HCT116 (cell line): ENCODE measurements at regions not wholly inside any gene's neighbourhood (a gene's known extent, or its start where the extent isn't known, plus 50 kb on each side); places are given as distances from the start of the nearest gene placed in this dataset.

Source experiments
- ATAC-seq: fragments of 200-7000 bp; cut with Tn5 transposase; 2 replicates; pipeline ENCODE4 v1.9.1; 2020; ENCODE audit warnings: mild to moderate bottlenecking, moderate library complexity
- BruUV-seq: library from RNA; stranded (reverse); fragments of 400-500 nt; replicated peaks from 2 replicates; lab custom pipeline; 2021; lab: Mats Ljungman, UMichigan
- CTCF ChIA-PET: fragments of 300-600 bp; sonication (Branson Sonifier 250); formaldehyde crosslinking; loops from one replicate; lab custom pipeline; 2021; ENCODE audit warnings: antibody characterized with exemption; lab: Charles Lee
- POLR2A ChIA-PET: fragments of 300-600, 350-600 bp; sonication (Branson Sonifier 250); formaldehyde crosslinking; loops from one replicate; lab custom pipeline; 2021; ENCODE audit warnings: antibody characterized with exemption; lab: Charles Lee
- RAD21 ChIA-PET, 2 experiments: fragments of 300-600 bp; sonication (Branson Sonifier 250); formaldehyde crosslinking; loops; one replicate each; lab custom pipeline; 2023; ENCODE audit warnings: low total read pairs in 2 of 2; ENCODE audit not compliant: uncharacterized antibody in 2 of 2, unreplicated experiment in 2 of 2, low non-redundant PET in 1 of 2; lab: Charles Lee
- DNase-seq: peaks from one replicate; pipeline ENCODE4 v3.0.0-alpha.2; 2010; ENCODE audit warnings: low read depth, low spot score
- H2AFZ ChIP-seq: fragments of 200-600 bp; shearing (Covaris generic), sonication (generic); 2 replicates; pipeline ENCODE4 v1.6.1; 2017; ENCODE audit warnings: low read depth, mixed run types, mixed read lengths, antibody characterized with exemption, low read length; ENCODE audit not compliant: poor library complexity, severe bottlenecking
- H3K27ac ChIP-seq: 2 replicates; pipeline ENCODE4 v1.5.1; 2012; ENCODE audit warnings: low read depth, low read length
- H3K27me3 ChIP-seq: fragments of 200-600 bp; sonication (generic); 2 replicates; pipeline ENCODE4 v1.6.1; 2016; ENCODE audit warnings: mixed run types, low read length, mixed read lengths; ENCODE audit not compliant: insufficient read depth
- H3K36me3 ChIP-seq, 2 experiments: fragments of 200-500 bp in 1 of 2; fragments of 200-600 bp in 1 of 2; sonication (Bioruptor generic) in 1 of 2; sonication (generic) in 1 of 2; 2 replicates each; pipeline versions ENCODE4 v1.5.1 to v1.6.1; 2014 to 2016; ENCODE audit warnings: low read length in 2 of 2, inconsistent platforms in 1 of 2, mixed read lengths in 1 of 2, mixed run types in 1 of 2; ENCODE audit not compliant: insufficient read depth in 2 of 2, control insufficient read depth in 1 of 2
- H3K4me1 ChIP-seq, 2 experiments: fragments of 200-600 bp in 1 of 2; sonication (generic) in 1 of 2; 2 replicates each; pipeline versions ENCODE4 v1.5.1 to v1.6.1; 2012 to 2017; ENCODE audit warnings: low read length in 2 of 2, inconsistent platforms in 1 of 2, mild to moderate bottlenecking in 1 of 2, mixed read lengths in 1 of 2, mixed run types in 1 of 2, moderate library complexity in 1 of 2; ENCODE audit not compliant: insufficient read depth in 2 of 2, control insufficient read depth in 1 of 2
- H3K4me2 ChIP-seq: fragments of 200-600 bp; sonication (generic); 2 replicates; pipeline ENCODE4 v1.6.1; 2017; ENCODE audit warnings: mixed run types, low read length, mixed read lengths
- H3K4me3 ChIP-seq, 2 experiments: fragments of 200-600 bp in 1 of 2; sonication (generic) in 1 of 2; replicated peaks in 1 of 2; 2 replicates each; pipeline ENCODE4 v1.5.1; 2011 to 2016; ENCODE audit warnings: low read length in 2 of 2, control low read depth in 1 of 2, low read depth in 1 of 2, mild to moderate bottlenecking in 1 of 2, mixed read lengths in 1 of 2, mixed run types in 1 of 2
- H3K79me2 ChIP-seq: fragments of 200-600 bp; sonication (generic); 2 replicates; pipeline ENCODE4 v1.6.1; 2017; ENCODE audit warnings: mild to moderate bottlenecking, mixed run types, low read length, moderate library complexity, mixed read lengths; ENCODE audit not compliant: insufficient read depth
- H3K9ac ChIP-seq: fragments of 200-600 bp; sonication (generic); 2 replicates; pipeline ENCODE4 v1.6.1; 2016; ENCODE audit warnings: low read length, mixed read lengths
- H3K9me2 ChIP-seq: fragments of 200-600 bp; sonication (generic), shearing (Covaris generic); 2 replicates; pipeline ENCODE4 v1.6.1; 2017; ENCODE audit warnings: mixed run types, mild to moderate bottlenecking, moderate library complexity; ENCODE audit not compliant: insufficient read depth
- H3K9me3 ChIP-seq, 2 experiments: fragments of 200-500 bp in 1 of 2; fragments of 200-600 bp in 1 of 2; sonication (Bioruptor generic) in 1 of 2; sonication (generic) in 1 of 2; 2 replicates each; pipeline ENCODE4 v1.6.1; 2014 to 2017; ENCODE audit warnings: low read length in 2 of 2, mixed read lengths in 2 of 2, inconsistent platforms in 1 of 2, low read depth in 1 of 2, mild to moderate bottlenecking in 1 of 2, mixed run types in 1 of 2, moderate library complexity in 1 of 2; ENCODE audit not compliant: control insufficient read depth in 1 of 2, insufficient read depth in 1 of 2
- H4K20me1 ChIP-seq: fragments of 200-600 bp; sonication (generic), shearing (Covaris generic); 2 replicates; pipeline ENCODE4 v1.6.1; 2017; ENCODE audit warnings: mixed run types, mild to moderate bottlenecking, moderate library complexity; ENCODE audit not compliant: insufficient read depth
- CTCF ChIP-seq, 3 experiments: fragments of 200-600 bp in 1 of 3; sonication (generic) in 1 of 3; IDR thresholded peaks in 2 of 3; conservative IDR thresholded peaks in 1 of 3; 2 replicates each; pipeline ENCODE4 v1.5.1; 2012 to 2017; ENCODE audit warnings: low read depth in 2 of 3, low read length in 2 of 3, antibody characterized with exemption in 1 of 3, borderline replicate concordance in 1 of 3, control low read depth in 1 of 3, mild to moderate bottlenecking in 1 of 3, mixed read lengths in 1 of 3, mixed run types in 1 of 3, moderate library complexity in 1 of 3; ENCODE audit not compliant: insufficient read depth in 1 of 3
- EGR1 ChIP-seq: IDR thresholded peaks from 2 replicates; pipeline ENCODE4 v1.6.1; 2012; ENCODE audit warnings: low read depth
- FOSL1 ChIP-seq: IDR thresholded peaks from 2 replicates; pipeline ENCODE4 v1.6.1; 2012; ENCODE audit warnings: low read depth
- POLR2A ChIP-seq: IDR thresholded peaks from 2 replicates; pipeline ENCODE4 v1.7.0; 2011; ENCODE audit warnings: borderline replicate concordance; ENCODE audit not compliant: insufficient read depth, insufficient read length; ENCODE audit errors: extremely low read depth
- RAD21 ChIP-seq: IDR thresholded peaks from 2 replicates; pipeline ENCODE4 v1.6.1; 2012; ENCODE audit warnings: low read depth, mild to moderate bottlenecking
- SIN3A ChIP-seq: IDR thresholded peaks from 2 replicates; pipeline ENCODE4 v1.6.1; 2012; ENCODE audit warnings: low read depth
- SRF ChIP-seq: IDR thresholded peaks from 2 replicates; pipeline ENCODE4 v1.6.1; 2012; ENCODE audit warnings: low read depth
- TCF7L2 ChIP-seq: IDR thresholded peaks from 2 replicates; pipeline ENCODE4 v1.7.0; 2011; ENCODE audit warnings: borderline replicate concordance, inconsistent platforms; ENCODE audit not compliant: insufficient read depth, insufficient read length; ENCODE audit errors: extremely low read depth
- YY1 ChIP-seq: IDR thresholded peaks from 2 replicates; pipeline ENCODE4 v1.6.1; 2011; ENCODE audit warnings: low read length, low read depth, moderate library complexity, mild to moderate bottlenecking; ENCODE audit not compliant: insufficient replicate concordance; ENCODE audit errors: extremely low read depth
- intact Hi-C: fragments of 100-400 bp; cut with micrococcal nuclease; formaldehyde crosslinking; loops from 2 replicates; pipeline ENCODE4 v1.10.0; 2022

GRCh38 chr15:95471690-95472086 lies 858.8 kb upstream of the NR2F2 start:
- POLR2A ChIA-PET = no interaction called here
- H3K9me3 ChIP-seq = no peaks in the 10 kb centered on the region
- RAD21 ChIA-PET = no interaction called here

GRCh38 chr15:95475067-95475466 lies 855.4 kb upstream of the NR2F2 start:
- ATAC-seq = no peak
- Histone ChIP-seq H3K4me3 (no peak overlapping the region), H3K9me2 (no peaks in the 10 kb centered on the region), H3K79me2 (no peaks in the 10 kb centered on the region), H3K9ac (no peak overlapping the region), H3K36me3 (no peaks in the 10 kb centered on the region), H3K4me2 (no peak overlapping the region), H3K9me3 (no peaks in the 10 kb centered on the region), H2AFZ (no peak overlapping the region), H3K4me1 (no peaks in the 10 kb centered on the region), H4K20me1 (no peaks in the 10 kb centered on the region), H3K27ac (no peak overlapping the region), H3K27me3 (no peaks in the 10 kb centered on the region)
- POLR2A ChIA-PET = no interaction called here
- DNase-seq = no peak
- BruUV-seq = no TSS peak
- RAD21 ChIA-PET = no interaction called here
- TF ChIP-seq TCF7L2 (no peak), SIN3A (no peak), SRF (no peak), RAD21 (no peak), POLR2A (no peak), YY1 (no peak), EGR1 (no peak), FOSL1 (no peak), CTCF (IDR thresholded peaks at IDR 0.05 in 2 of 3, conservative IDR thresholded peaks at IDR 0.05 in 1 of 3; ENCODE audit: borderline replicate concordance in 1 of 3, insufficient read depth in 1 of 3, low read depth in 2 of 3, low read length in 2 of 3) (no peak)
- intact Hi-C loops = no loop called here
- CTCF ChIA-PET = no interaction called here

More at GRCh38 chr15:95471690-95472086, 858.8 kb upstream of the NR2F2 start:
- H2AFZ ChIP-seq = no peak overlapping the region
- BruUV-seq = no TSS peak
- H3K9ac ChIP-seq = no peak overlapping the region
- H4K20me1 ChIP-seq = no peaks in the 10 kb centered on the region
- no peaks in the 10 kb centered on the region for H3K9me2 ChIP-seq
- intact Hi-C loops = no loop called here
- no peaks in the 10 kb centered on the region for H3K36me3 ChIP-seq
- no peaks in the 10 kb centered on the region for H3K79me2 ChIP-seq
- no peak overlapping the region for H3K27ac ChIP-seq
- H3K4me1 ChIP-seq = no peaks in the 10 kb centered on the region
- no peaks in the 10 kb centered on the region for H3K27me3 ChIP-seq
- CTCF ChIA-PET = no interaction called here
- H3K4me2 ChIP-seq = no peak overlapping the region
- no peak overlapping the region for H3K4me3 ChIP-seq
- no peak for DNase-seq
- TF ChIP-seq TCF7L2 = peak; percentile 44
- TF ChIP-seq RAD21 = no peak
- TF ChIP-seq, all 23 proteins: peak for 1
- ATAC-seq = no peak
